HPDE6-E6E7 (cell line): ENCODE measurements at regions not wholly inside any gene's neighbourhood (a gene's known extent, or its start where the extent isn't known, plus 50 kb on each side); places are given as distances from the start of the nearest gene placed in this dataset.

Experiments used
- DNase-seq: peaks from one replicate; pipeline ENCODE4 v3.0.0; 2011; ENCODE audit warnings: missing footprints; ENCODE audit errors: extremely low spot score

GRCh38 chr4:163762741-163763140 is 268.3 kb downstream of the TMA16 start:
- DNase-seq: no peak

- DNase-seq: peak; percentile 12
These were observed 270.1 kb downstream of the TMA16 start for GRCh38 chr4:163764569-163764968.

- DNase-seq: no peak
These were observed 273.5 kb downstream of the TMA16 start for GRCh38 chr4:163768014-163768413.

- DNase-seq: no peak
These were observed 277.7 kb downstream of the TMA16 start for GRCh38 chr4:163772238-163772637.

GRCh38 chr4:163773940-163774339 is 279.4 kb downstream of the TMA16 start:
- no peak for DNase-seq

- DNase-seq: no peak
These were observed 282.5 kb downstream of the TMA16 start for GRCh38 chr4:163776957-163777356.

- DNase-seq: no peak
These were observed 287.2 kb downstream of the TMA16 start for GRCh38 chr4:163781726-163782125.

GRCh38 chr4:163790231-163790630 is 295.7 kb downstream of the TMA16 start:
- DNase-seq: no peak

- no peak for DNase-seq
These were observed 301.4 kb downstream of the TMA16 start for GRCh38 chr4:163795885-163796284.

- no peak for DNase-seq
These were observed 309.5 kb downstream of the TMA16 start for GRCh38 chr4:163804001-163804400.

GRCh38 chr4:163806653-163807052 is 312.2 kb downstream of the TMA16 start:
- peak; percentile 2 for DNase-seq

GRCh38 chr4:163808011-163808410 is 313.5 kb downstream of the TMA16 start:
- DNase-seq: no peak

- peak; percentile 14 for DNase-seq
These were observed 316.3 kb downstream of the TMA16 start for GRCh38 chr4:163810755-163811154.

GRCh38 chr4:163815776-163816175 is 321.3 kb downstream of the TMA16 start:
- DNase-seq: no peak

GRCh38 chr4:163816494-163816893 is 322.0 kb downstream of the TMA16 start:
- peak; percentile 1 for DNase-seq

GRCh38 chr4:163818673-163819072 is 324.2 kb downstream of the TMA16 start:
- DNase-seq: no peak

GRCh38 chr4:163833669-163834068 is 339.2 kb downstream of the TMA16 start:
- no peak for DNase-seq

GRCh38 chr4:163846008-163846407 is 351.5 kb downstream of the TMA16 start:
- no peak for DNase-seq

- no peak for DNase-seq
These were observed 357.8 kb downstream of the TMA16 start for GRCh38 chr4:163852246-163852645.

GRCh38 chr4:163857903-163858302 is 363.4 kb downstream of the TMA16 start:
- DNase-seq: no peak

GRCh38 chr4:163858515-163858914 is 364.0 kb downstream of the TMA16 start:
- DNase-seq: no peak

- no peak for DNase-seq
These were observed 368.6 kb downstream of the TMA16 start for GRCh38 chr4:163863082-163863481.

GRCh38 chr4:163865010-163865409 is 370.5 kb downstream of the TMA16 start:
- DNase-seq: no peak

GRCh38 chr4:163866728-163867315 is 372.3 kb downstream of the TMA16 start:
- DNase-seq: peak; percentile 7
